ENCODE measurements at regions not wholly inside any gene's neighbourhood (a gene's known extent, or its start where the extent isn't known, plus 50 kb on each side); places are given as distances from the start of the nearest gene placed in this dataset.

GRCh38 chr9:86714999-86715398 is 232.3 kb downstream of the GAS1 start:
- TF ChIP-seq CTCF (IDR thresholded peaks at IDR 0.05) (no peak), POLR2A (IDR thresholded peaks at IDR 0.05) (no peak), POLR2AphosphoS5 (IDR thresholded peaks at IDR 0.05) (no peak)
